Eye (tissue), 1 donor: ENCODE measurements at regions not wholly inside any gene's neighbourhood (a gene's known extent, or its start where the extent isn't known, plus 50 kb on each side); places are given as distances from the start of the nearest gene placed in this dataset.
A peak's percentile ranks its signal among the peaks of the same experiment; 100 is the strongest.

Experiments
- DNase-seq: peaks from one replicate; pipeline ENCODE4 v3.0.0-alpha.2; 2015

GRCh38 chr17:77462090-77462489 lies 321.3 kb downstream of the SEC14L1 start:
- peak; percentile 51 for DNase-seq

DNA sequence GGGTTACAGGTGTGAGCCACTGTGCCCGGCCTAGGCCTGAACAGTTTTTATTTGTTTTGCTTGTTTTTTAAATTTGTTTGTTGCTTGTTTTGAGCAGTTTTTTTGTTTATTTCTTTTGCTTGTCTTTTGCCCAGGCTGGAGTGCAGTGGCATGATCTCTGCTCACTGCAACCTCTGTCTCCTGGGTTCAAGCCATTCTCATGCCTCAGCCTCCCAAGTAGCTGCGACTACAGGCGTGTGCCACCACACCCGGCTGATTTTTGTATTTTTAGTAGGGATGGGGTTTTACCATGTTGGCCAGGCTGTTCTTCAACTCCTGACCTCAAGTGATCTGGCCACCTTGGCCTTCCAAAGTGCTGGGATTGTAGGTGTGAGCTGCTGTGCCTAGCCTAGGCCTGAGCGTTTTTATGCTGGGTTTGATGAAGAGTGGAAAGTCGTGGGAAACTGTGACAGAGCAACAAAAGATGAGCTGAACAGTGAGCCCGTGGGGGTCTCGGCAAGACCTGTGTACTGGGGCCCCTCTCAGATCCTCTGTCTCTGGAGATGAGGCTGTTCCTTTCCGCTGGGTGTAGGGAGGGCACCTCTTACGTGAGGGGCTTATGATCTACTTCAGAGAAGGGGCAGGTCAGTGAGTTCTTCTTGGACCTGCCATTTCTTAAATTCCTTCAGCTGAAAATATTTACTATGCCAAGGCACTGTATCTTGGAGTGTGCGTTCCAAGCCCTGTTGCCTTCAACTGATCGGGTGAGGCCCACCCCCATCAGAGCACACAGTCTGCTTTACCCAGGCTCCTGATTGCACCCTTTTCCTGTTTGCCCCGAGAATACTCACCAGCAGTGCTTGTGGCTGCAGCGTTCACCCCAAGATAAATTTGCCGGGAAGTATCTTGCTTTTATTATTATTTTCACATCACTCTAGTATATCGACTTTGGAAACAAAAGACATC lies 322.1 kb downstream of the SEC14L1 start:
- DNase-seq: no peak

GRCh38 chr17:77464988-77465357 lies 324.2 kb downstream of the SEC14L1 start:
- DNase-seq: no peak

DNA sequence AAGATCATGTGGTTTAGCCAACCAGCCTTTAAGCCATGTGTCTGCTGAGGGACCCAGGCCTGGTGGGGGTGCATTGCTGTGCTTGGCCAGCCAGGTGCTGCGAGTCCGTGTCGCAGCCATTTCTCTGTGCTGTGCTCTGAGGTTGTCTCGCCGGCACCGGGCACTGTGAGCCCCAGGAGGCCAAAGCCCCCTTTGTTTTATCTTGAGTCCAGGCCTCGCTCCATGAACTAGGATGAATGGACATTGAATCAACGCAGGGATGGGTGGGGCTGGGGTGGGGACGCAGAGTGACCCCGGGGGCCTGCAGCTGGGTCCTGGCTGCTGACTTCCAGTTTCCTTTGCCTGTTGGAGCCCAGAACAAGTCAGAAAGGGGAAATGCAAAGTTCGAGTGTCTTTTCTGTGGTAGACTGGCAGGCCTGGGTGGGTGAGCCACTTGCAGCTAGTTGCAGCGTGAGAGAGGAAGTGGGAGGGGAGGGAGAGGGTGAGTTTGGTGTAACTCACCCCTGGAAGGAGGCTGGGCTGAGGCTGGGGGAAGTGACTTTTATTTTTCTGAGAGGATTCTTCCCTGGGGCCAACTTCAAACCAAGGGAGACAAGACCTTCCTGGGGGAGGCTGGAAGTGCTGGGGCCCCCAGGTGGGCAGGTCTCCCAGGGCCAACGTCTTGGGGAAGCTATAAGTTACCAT lies 324.7 kb downstream of the SEC14L1 start:
- DNase-seq: peak; percentile 47

DNA sequence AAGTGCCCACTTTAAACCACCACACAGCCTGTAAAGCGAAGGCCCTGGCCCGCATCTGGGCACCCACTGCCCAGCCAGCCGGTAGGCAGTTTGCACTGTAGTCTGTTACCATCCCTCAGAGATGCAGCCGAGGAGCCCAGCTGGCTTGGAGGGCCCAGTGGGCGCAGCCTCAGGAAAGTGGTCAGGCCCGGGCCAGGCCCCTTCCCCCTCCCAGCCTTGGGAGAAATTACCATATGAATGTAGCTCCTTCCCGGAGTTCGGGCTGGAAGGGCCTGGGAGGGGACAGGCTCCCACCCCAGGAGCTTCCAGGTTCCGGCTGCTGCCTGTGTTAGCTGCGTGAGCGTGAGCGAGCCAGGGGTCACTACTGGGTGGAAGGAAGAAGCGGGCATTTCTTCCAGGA lies 325.4 kb downstream of the SEC14L1 start:
- DNase-seq: peak; percentile 82

DNA sequence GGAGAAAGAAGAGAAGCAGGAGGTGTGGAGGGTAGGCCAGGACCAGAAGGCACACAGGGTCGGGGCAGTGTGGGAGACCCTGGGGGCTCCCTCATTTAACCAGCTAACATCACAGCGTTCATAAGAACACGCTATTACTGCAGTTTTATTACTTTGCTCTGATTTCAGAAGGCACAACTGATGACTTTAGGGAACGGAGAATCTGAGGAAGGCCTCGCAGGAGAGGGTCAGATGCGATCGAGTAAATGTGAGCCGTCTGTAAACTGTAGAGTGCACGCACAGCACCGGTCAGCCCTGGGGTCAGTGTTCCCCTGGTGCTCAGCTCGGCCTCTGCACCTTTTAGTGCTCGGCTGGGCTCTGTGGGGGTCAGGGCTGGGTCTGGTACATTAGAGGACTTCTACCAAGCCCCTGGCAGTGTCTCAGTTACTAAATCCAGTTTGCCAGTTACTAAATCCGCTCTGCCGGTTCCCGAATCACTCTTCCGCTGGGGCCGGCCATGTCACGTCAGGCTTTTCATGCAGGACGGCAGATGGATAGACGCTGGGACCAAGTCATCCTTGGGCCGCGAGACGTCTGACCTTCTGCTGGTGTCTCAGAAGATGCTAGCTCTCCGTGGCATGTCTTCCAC lies 325.9 kb downstream of the SEC14L1 start:
- DNase-seq: peak; percentile 49

- no peak for DNase-seq
These were observed 326.8 kb downstream of the SEC14L1 start for GRCh38 chr17:77467521-77467920.

DNA sequence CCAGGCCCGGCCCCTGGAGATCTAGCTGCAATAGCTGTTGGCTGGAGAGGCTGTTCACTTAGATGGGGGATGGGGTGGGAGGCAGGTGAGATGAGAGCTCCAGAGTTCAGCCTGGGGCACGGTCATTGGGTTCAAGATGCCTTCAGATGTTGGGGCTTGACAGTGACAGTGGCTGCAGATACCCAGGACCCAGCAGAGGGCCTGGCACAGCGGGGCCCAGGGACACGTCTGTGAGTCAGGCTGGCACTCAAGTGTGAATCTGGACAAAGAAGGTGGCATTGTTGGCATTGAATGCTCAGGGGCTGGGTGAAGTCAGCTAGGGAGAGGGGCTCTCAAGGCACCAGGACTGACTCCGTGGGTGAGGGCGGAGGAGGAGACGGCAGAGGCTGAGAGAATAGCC lies 328.1 kb downstream of the SEC14L1 start:
- DNase-seq: peak; percentile 48

GRCh38 chr17:77470330-77470786 lies 329.6 kb downstream of the SEC14L1 start:
- DNase-seq: no peak

GRCh38 chr17:77470800-77471733 lies 330.3 kb downstream of the SEC14L1 start:
- peak; percentile 58 for DNase-seq

- peak; percentile 87 for DNase-seq
These were observed 331.3 kb downstream of the SEC14L1 start for GRCh38 chr17:77471984-77472461.

GRCh38 chr17:77472468-77473310 lies 331.9 kb downstream of the SEC14L1 start:
- DNase-seq: peak; percentile 70

DNA sequence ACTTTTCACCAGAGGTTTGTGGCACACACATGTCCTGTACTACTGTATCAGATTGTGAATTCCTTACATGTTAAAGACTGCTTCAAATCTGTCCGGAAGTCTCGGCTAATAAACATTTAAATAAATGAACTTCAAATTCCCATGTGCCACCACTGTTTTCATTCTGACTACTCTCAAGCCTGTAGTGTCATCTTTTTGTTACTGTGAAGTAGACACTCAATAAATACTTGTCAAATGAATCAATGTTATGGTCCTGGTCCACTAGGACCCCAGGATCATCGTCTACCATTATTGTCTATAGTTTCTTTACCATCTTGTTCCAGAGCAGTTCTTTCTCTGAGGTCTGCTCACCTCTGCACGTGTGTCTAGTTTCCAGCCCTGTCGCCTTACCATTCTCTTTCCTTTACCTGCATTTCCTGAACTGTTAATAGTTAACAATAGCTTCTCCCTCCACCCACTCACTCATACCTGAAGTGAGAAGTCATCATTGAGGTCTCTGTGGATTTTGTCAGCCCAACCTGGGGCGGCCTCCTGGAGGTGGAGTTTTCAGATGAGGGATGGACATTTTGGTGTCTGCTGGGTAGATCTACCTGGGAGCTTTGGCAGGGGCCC lies 333.0 kb downstream of the SEC14L1 start:
- no peak for DNase-seq

DNA sequence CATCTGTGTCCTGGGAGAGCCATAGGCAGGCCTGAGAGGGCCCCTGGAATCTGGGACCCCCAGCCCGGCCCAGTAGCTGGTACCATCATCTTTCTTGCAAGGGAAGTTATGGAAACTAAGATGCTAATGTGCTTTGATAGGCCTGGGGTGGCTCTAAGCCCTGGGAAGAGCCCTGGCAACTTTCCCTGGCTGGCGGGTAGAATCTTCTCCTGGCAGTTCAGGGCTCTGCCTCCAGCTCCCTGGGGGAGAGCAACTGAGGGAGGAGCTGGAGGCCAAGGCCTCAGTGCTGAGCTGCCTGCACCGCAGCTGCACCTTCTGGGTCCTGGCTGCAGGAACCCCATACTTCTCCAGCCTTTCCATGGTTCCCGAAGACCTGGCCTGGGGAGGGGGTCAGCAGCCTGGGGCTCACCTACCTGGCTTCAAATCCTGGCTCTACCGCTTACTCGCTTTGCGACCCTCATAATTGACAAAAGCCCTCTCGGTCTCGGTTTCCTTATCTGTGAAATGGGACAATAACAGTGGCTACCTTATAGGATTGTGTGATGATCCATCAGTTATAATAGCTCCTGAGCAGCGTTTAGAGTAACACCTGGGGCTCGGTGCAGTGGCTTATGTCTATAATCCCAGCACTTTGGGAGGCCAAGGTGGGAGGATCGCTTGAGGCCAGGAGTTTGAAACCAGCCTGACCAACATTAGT lies 333.7 kb downstream of the SEC14L1 start:
- DNase-seq: no peak

- DNase-seq: no peak
These were observed 334.5 kb downstream of the SEC14L1 start for GRCh38 chr17:77475016-77475976.

GRCh38 chr17:77476006-77476405 lies 335.2 kb downstream of the SEC14L1 start:
- DNase-seq: no peak

GRCh38 chr17:77476498-77476897 lies 335.7 kb downstream of the SEC14L1 start:
- no peak for DNase-seq

DNA sequence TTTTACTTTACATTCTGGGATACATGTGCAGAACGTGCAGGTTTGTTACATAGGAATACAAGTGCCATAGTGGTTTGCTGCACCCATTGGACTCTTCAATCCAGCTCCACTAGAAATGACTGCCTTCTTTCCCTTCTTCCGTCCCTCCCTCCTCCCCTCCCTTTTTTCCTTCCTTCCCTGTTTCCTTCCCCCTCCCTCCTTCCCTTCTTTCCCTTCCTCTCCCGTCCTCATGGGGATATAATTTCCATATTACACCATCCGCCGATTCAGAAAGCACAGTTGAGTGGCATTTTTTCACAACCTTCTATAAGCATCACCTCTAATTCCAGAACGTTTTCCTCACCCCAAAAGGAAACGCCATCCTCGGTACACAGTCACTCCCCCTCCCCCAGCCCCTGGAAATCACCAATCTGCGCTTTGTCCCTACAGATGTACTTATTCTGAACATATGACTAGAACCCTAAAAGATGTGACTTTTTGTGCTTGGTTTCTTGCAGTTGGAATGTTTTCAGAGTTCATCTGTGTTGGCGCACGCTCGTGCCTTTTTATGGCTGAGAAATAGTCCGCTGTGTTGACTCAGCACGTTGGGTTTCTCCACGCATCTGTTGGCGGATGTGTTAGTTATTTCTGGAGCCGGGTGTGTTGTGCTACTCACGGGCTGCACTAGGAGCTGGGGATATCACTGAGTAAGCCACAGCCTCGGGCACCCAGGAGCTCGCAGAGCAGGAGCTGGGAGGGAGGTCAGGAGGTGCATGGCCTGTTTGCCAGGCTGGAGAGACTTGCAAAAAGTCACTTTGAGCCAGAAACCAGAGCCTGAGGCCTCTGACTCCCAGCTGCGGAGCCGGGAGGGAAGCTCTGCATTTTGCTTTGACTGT lies 336.4 kb downstream of the SEC14L1 start:
- peak; percentile 77 for DNase-seq
